HG02571 (cell line): ENCODE measurements at regions not wholly inside any gene's neighbourhood (a gene's known extent, or its start where the extent isn't known, plus 50 kb on each side); places are given as distances from the start of the nearest gene placed in this dataset.
"Not testable (repeated sequence)": the region's sequence is repeated elsewhere in the genome, so short reads cannot be mapped to it uniquely, and the experiment has no call there.

Experiments
- ATAC-seq: cut with Tn5 transposase; IDR thresholded peaks from one replicate; pipeline ENCODE4 v1.9.1; 2021; ENCODE audit warnings: mild to moderate bottlenecking, moderate library complexity; ENCODE audit not compliant: unreplicated experiment

DNA sequence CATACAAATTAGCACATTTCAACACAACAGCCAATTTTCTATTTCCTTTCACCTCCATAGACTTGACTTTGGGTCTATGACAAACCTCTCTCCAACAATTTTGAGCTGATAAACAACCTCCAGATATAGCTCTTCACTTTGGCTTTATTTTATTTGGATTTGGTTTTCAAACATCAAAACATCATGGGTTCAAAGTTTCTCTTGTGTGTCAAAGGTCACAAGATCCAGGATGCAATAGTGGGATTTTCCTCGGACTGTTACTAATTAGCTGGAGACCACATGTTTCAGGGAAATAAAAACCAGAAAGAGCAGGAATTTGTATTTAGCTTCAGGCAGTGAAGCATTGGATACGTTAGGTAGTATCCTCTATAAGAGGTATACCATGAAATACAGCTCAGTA is 351.0 kb upstream of the SOX9 start:
- ATAC-seq: no peak

DNA sequence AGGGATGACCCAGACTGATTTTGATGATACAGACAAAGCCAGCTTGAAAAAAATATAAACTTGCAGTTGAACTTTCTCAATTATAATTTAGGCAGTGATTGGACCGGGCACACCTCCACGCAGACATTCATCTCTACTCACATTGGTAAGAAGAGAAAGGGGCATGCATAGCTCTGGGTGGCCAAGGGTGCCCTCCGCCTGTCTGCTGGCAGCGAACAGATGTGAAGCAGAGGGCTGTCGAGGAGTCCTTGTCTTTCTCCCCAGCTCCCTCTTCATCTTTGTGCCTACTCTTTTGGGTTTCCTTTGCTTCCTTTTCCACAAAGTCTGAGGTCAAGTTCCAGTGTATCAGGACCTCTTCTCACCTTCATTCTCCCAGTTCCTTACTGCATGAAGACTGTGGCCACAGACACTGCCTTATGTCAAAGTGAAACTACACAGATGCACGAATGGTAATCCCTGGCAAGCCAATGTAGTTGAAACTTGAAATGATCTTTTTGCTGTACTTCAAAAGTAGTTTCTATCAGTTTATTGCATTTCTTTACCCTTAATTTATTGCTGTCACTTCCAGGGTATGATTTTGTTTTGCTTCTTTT is 343.7 kb upstream of the SOX9 start:
- ATAC-seq: no peak

- ATAC-seq: no peak
These were observed 341.3 kb upstream of the SOX9 start for GRCh38 chr17:71779482-71779881.

- no peak for ATAC-seq
These were observed 340.2 kb upstream of the SOX9 start for GRCh38 chr17:71780596-71780995.

GRCh38 chr17:71782021-71782420 is 338.8 kb upstream of the SOX9 start:
- ATAC-seq: not testable (repeated sequence)

DNA sequence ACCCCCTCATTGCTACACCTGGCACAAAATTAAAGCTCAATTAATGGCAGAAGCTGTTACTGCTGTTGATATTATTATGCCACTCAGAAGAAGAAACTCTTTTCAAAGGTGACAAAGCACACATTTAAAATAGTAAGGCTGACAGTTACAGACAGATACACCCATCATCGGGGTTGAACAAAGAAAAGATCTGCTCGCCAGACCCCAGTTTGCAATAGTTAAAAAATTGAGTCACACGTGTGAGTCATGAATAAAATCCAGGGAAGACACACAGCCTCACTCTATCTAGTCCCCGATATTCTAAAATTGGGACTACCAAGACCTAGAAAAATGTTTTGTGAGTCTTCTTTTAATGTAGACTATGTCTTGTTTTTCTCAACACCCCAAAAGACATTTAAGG is 330.0 kb upstream of the SOX9 start:
- ATAC-seq: no peak

DNA sequence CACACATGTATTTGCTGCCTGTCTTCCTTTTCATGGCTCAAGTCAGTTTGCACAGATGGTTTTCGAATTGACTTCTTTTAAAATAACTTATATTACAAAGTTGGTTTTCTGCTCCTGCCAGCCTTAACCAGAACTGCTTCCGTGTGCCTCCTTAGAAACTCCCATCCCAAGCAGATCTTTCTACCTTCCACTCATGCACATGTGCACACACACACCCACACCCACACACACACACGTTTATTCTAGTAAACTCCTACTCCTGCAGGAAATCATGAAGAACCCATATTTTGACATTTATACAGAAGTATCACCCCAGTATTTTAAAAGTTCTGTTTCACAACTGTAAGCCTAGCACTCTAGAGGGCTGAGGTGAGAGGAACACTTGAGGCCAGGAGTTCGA is 329.5 kb upstream of the SOX9 start:
- ATAC-seq: no peak

- ATAC-seq: no peak
These were observed 327.9 kb upstream of the SOX9 start for GRCh38 chr17:71792966-71793365.

GRCh38 chr17:71793518-71793917 is 327.3 kb upstream of the SOX9 start:
- no peak for ATAC-seq

DNA sequence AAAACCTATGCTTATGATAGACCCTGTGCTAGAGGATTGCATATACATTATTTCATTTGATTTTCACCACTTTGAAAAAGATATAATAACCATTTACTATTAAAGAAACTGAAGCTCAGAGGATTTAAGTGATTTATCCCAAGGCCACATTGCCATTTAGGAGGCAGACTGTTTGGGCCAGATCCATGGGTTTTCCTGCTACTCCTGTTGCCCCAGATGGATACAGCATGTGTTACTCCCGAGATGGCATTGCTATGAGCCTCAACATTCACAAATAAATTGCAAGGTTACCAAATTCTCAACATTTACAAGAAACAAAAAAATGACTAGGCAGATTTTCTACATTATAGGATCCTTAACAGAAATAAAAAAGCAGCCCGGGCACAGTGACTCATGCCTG is 322.1 kb upstream of the SOX9 start:
- no peak for ATAC-seq

DNA sequence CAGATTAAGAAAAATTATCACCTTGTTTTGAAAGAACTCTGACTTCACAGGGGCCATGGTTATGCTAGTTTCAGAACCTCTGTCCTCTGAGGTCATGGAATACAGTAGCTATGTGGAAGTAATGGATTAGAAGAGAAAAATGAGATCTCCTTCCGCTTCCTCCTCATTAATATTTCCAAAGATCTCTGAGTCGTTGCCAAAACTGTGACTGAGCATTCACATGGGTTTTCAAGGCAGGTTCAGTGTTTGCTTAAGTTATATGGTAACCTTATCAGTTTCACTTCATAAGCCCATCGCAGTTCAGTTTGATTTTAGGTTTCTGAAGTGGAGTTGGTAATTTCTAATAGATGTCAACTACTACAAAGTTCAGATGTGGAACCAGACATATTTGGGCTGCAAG is 321.2 kb upstream of the SOX9 start:
- ATAC-seq: no peak

- no peak for ATAC-seq
These were observed 319.5 kb upstream of the SOX9 start for GRCh38 chr17:71801301-71801700.

- ATAC-seq: no peak
These were observed 318.2 kb upstream of the SOX9 start for GRCh38 chr17:71802663-71803062.

DNA sequence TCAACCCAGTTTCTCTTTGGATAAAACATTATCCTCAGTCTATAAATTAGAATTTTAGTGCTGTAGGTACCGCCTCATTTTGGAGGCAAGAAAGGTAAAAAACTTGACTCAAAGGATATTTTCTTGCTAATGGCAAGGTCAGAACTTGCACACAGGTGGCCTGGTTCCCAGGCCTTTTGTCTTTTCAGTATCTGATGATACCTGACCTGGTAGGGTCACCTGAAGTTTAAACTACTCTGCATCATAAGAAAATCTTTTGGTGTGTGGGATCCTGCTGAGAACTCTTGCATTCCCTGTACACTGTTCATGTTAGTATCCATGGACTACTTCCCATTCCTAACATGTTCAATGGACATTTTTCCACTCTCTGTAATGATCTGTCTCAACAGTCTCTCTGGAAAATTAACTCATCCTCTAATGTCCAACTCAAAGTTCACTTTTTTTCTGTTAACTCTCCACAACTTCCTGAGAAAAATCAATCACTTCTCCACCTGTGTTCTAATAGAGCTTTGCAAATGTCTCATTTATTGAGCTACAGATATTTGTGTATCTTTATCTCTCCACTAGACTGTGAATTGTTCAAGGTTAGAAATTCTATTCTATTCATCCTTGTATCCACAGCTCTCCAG is 317.1 kb upstream of the SOX9 start:
- ATAC-seq: no peak

- no peak for ATAC-seq
These were observed 311.3 kb upstream of the SOX9 start for GRCh38 chr17:71809537-71809936.

- not testable (repeated sequence) for ATAC-seq
These were observed 307.0 kb upstream of the SOX9 start for GRCh38 chr17:71813861-71814260.

DNA sequence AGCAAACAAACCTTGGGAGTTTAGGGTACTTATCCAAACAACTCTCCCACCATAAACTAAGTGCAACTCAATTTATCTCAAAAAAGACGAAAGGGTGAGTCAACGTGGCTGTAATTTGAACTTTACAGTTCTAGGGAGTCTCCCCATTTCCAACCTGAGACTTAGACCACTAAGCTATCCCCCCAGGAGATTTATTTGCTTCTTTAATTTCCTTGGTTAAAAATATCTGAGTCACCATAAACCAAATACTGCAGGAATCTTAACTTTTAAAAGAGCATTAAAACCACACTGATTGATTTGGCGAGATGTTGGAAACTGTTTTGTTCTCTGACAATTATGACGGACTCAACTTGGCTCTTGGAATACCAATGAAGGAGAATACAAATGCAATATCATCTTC is 299.3 kb upstream of the SOX9 start:
- ATAC-seq: no peak

DNA sequence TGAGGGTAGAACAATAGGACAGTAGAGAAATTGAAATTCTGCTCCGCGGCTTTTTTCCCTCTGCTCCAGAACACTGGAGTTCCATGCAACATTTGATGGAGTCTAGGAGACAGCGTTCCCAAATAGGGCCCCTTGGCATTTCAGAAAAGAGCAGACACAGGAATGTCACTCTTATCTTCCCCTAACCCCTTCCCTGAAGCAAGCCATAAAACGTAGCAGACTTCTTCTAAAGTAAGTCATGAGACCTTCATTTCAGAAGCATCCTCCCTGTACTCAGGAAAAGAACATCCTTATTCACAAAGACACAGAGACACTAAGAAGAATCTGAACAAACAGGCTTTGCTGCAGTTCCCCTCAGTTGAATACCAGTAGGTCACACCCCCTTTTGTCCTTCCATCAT is 296.1 kb upstream of the SOX9 start:
- ATAC-seq: no peak

GRCh38 chr17:71825687-71826086 is 295.1 kb upstream of the SOX9 start:
- ATAC-seq: no peak

- no peak for ATAC-seq
These were observed 292.6 kb upstream of the SOX9 start for GRCh38 chr17:71828182-71828596.

GRCh38 chr17:71830866-71831265 is 290.0 kb upstream of the SOX9 start:
- no peak for ATAC-seq

GRCh38 chr17:71842986-71843385 is 277.8 kb upstream of the SOX9 start:
- no peak for ATAC-seq

DNA sequence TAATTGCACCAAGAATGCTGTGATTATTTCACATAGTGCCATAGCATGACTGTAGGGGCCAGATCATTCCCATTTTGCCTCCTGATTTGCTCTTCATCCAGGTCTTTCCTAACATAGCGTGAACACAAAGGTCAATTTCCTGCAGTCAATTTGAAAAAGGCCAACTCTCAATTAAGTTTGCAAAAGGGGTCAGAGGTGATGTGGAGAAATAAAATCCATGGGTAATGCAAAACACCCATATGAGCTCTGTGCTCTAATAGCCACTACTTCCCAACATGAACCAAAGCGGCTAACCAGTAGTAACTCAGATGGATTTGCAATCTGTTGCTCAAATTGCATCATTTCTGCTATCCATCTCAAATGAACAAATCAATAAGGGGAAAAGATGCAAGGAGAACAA is 275.5 kb upstream of the SOX9 start:
- no peak for ATAC-seq
